HL-60 (cell line): ENCODE measurements at regions not wholly inside any gene's neighbourhood (a gene's known extent, or its start where the extent isn't known, plus 50 kb on each side); places are given as distances from the start of the nearest gene placed in this dataset.

ENCODE experiments used
- DNase-seq, 2 experiments: peaks; one replicate each; pipeline ENCODE4 v3.0.0-alpha.2; 2010 to 2020; ENCODE audit warnings: low read depth in 1 of 2, low spot score in 1 of 2
- H3K27ac ChIP-seq: fragments of 250-450 bp; sonication (Bioruptor Pico); replicated peaks from 2 replicates; pipeline ENCODE4 v1.5.1; 2020; ENCODE audit warnings: mild to moderate bottlenecking, moderate library complexity
- H3K27me3 ChIP-seq: fragments of 250-450 bp; sonication (Bioruptor Pico); 2 replicates; pipeline ENCODE4 v1.5.1; 2021; ENCODE audit warnings: mild to moderate bottlenecking, moderate library complexity; ENCODE audit not compliant: insufficient read depth, poor library complexity, severe bottlenecking
- H3K4me3 ChIP-seq: replicated peaks from 2 replicates; pipeline ENCODE4 v1.5.1; 2011; ENCODE audit warnings: mild to moderate bottlenecking, control low read depth, low read length; ENCODE audit not compliant: insufficient read depth
- GABPA ChIP-seq: IDR thresholded peaks from 2 replicates; pipeline ENCODE4 v1.6.1; 2012; ENCODE audit warnings: low read depth
- POLR2AphosphoS5 ChIP-seq: IDR thresholded peaks from 2 replicates; pipeline ENCODE4 v1.6.1; 2012; ENCODE audit warnings: low read depth
- SPI1 ChIP-seq: IDR thresholded peaks from 2 replicates; pipeline ENCODE4 v1.6.1; 2012; ENCODE audit warnings: low read depth, mild to moderate bottlenecking, borderline replicate concordance
- TF ChIP-seq, protein P1 (sequence below): IDR thresholded peaks from 2 replicates; pipeline ENCODE4 v1.6.1; 2012; ENCODE audit warnings: low read depth; ENCODE audit not compliant: insufficient replicate concordance
- TF ChIP-seq, protein P2 (sequence below): IDR thresholded peaks from one replicate; pipeline ENCODE4 v1.5.1; 2011; ENCODE audit warnings: low read length, control low read depth, inconsistent platforms; ENCODE audit not compliant: insufficient read depth

DNA sequence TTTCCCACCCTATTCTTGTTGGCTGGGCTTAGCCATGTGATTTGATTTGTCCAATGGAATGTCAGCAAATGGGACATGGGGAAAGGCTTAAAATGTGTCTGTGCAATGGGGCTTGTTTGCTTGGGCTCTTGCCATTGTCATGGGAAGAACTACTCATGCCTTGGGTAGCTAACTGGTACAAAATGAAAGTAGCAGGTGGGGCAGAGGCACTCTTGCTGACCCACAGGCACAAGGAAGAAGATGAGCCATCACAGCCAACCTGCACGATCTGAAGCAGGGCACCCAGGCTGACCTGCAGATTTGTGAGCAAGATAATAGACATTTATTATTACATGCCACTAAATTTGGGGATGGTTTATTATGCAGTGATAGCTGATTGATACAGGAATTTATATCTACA is 305.9 kb upstream of the CAMK1G start:
- Histone ChIP-seq H3K27me3 (no peaks in the 10 kb centered on the region), H3K27ac (no peak overlapping the region), H3K4me3 (no peak overlapping the region)
- DNase-seq: no peak
- no peak for TF ChIP-seq SPI1
- TF ChIP-seq POLR2AphosphoS5: no peak
- TF ChIP-seq GABPA: no peak
- TF ChIP-seq, protein P1, sequence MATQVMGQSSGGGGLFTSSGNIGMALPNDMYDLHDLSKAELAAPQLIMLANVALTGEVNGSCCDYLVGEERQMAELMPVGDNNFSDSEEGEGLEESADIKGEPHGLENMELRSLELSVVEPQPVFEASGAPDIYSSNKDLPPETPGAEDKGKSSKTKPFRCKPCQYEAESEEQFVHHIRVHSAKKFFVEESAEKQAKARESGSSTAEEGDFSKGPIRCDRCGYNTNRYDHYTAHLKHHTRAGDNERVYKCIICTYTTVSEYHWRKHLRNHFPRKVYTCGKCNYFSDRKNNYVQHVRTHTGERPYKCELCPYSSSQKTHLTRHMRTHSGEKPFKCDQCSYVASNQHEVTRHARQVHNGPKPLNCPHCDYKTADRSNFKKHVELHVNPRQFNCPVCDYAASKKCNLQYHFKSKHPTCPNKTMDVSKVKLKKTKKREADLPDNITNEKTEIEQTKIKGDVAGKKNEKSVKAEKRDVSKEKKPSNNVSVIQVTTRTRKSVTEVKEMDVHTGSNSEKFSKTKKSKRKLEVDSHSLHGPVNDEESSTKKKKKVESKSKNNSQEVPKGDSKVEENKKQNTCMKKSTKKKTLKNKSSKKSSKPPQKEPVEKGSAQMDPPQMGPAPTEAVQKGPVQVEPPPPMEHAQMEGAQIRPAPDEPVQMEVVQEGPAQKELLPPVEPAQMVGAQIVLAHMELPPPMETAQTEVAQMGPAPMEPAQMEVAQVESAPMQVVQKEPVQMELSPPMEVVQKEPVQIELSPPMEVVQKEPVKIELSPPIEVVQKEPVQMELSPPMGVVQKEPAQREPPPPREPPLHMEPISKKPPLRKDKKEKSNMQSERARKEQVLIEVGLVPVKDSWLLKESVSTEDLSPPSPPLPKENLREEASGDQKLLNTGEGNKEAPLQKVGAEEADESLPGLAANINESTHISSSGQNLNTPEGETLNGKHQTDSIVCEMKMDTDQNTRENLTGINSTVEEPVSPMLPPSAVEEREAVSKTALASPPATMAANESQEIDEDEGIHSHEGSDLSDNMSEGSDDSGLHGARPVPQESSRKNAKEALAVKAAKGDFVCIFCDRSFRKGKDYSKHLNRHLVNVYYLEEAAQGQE: no peak
- TF ChIP-seq, protein P2, sequence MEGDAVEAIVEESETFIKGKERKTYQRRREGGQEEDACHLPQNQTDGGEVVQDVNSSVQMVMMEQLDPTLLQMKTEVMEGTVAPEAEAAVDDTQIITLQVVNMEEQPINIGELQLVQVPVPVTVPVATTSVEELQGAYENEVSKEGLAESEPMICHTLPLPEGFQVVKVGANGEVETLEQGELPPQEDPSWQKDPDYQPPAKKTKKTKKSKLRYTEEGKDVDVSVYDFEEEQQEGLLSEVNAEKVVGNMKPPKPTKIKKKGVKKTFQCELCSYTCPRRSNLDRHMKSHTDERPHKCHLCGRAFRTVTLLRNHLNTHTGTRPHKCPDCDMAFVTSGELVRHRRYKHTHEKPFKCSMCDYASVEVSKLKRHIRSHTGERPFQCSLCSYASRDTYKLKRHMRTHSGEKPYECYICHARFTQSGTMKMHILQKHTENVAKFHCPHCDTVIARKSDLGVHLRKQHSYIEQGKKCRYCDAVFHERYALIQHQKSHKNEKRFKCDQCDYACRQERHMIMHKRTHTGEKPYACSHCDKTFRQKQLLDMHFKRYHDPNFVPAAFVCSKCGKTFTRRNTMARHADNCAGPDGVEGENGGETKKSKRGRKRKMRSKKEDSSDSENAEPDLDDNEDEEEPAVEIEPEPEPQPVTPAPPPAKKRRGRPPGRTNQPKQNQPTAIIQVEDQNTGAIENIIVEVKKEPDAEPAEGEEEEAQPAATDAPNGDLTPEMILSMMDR: no peak

DNA sequence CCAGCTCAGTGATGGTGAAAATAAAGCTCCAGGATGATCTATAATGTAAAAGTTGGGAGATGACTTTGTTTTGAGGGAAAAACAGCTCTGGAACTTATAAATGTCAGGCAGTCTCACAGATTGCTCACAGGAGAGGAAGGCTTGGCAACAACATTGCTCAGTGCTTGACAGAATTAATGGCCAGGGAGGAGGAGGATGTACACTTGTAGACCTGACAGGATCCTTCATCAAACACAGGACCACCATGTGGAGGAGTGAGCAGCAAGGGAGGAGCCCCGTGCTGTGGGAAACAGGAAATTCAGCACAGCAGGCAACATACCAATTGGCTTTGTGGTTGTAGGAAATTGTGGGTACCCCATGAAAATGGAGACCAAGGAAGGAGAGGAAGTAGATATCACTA is 291.8 kb upstream of the CAMK1G start:
- H3K27me3 ChIP-seq: no peaks in the 10 kb centered on the region
- DNase-seq: no peak
- no peak overlapping the region for H3K27ac ChIP-seq
- H3K4me3 ChIP-seq: no peak overlapping the region
- TF ChIP-seq SPI1 (no peak), GABPA (no peak), POLR2AphosphoS5 (no peak)
- TF ChIP-seq, protein P1: no peak
- TF ChIP-seq, protein P2: no peak

DNA sequence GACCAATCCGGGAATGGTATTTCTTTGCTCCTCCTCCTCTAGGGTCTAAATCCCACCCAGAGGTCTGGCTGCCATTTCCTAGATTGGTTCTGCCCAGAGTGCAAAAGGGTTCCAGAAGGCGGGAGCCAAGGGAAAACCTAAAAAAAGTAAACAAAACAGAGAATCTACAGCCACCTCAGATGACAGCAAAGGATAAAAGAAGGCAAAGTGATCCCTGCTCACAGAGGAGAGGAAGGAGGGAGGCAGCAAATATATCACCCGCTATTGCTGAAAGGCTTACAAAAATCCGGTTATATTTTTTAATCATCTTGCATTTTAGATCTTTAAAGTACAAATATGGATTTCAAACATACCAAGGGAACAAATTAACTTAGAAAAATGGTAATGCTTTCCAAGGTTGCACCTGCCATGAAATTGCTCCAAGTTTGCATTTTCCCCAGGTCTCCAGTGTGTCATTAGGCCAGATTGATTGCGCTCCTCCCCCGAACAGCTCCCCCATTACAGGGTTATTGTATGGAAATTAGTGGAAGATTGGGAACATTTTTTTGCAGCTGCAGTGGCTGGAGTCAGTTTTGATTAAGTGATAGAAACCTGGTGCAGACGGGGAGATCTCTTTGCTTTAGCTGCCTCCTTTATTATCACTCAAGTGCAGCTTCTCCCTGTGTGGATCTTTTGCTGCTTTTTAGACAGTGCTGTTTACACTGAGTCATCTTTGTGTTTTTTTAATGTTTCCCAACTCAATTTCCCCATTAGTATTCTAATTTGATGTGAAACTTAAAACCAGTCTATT is 280.5 kb upstream of the CAMK1G start:
- Histone ChIP-seq H3K4me3 (no peak overlapping the region), H3K27me3 (no peaks in the 10 kb centered on the region), H3K27ac (no peak overlapping the region)
- no peak for TF ChIP-seq GABPA
- no peak for TF ChIP-seq SPI1
- TF ChIP-seq POLR2AphosphoS5: no peak
- TF ChIP-seq, protein P2: no peak
- TF ChIP-seq, protein P1: no peak
- DNase-seq: no peak
